ENCODE measurements at regions not wholly inside any gene's neighbourhood (a gene's known extent, or its start where the extent isn't known, plus 50 kb on each side); places are given as distances from the start of the nearest gene placed in this dataset.

DNA sequence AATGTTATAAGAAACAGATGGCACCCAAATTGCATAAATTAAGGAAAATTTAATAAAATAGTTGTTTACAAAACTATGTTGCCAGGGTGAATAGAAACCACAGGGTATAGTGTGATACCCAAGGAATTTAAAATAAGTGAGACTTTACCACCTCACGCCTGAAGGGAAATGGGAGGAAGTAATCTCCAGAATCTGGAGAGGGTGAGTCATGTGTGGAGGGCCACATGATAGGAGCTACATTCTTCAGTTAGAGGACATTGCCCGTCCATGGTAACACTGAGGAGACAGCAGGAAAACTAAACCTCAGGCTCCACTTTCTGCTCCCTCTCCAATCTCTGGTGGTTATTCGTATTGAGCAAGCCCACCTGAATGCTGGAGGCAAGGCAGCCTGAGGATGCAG lies 97.2 kb upstream of the NXPH2 start:
- TF ChIP-seq ZNF514 (tag by site-specific recombination; IDR thresholded peaks at IDR 0.05) (no peak), ZSCAN16 (tag by site-specific recombination; IDR thresholded peaks at IDR 0.05) (no peak), KLF7 (tag by site-specific recombination; IDR thresholded peaks at IDR 0.05; ENCODE audit: borderline replicate concordance) (no peak), ZNF610 (tag by site-specific recombination; IDR thresholded peaks at IDR 0.05; ENCODE audit: borderline replicate concordance) (no peak), ZNF132 (tag by site-specific recombination; IDR thresholded peaks at IDR 0.05; ENCODE audit: borderline replicate concordance) (no peak), GLIS1 (tag by site-specific recombination; IDR thresholded peaks at IDR 0.05) (no peak), ZNF501 (tag by site-specific recombination; IDR thresholded peaks at IDR 0.05) (no peak), ZNF24 (tag by site-specific recombination; IDR thresholded peaks at IDR 0.05) (no peak), HOXD13 (CRISPR knock-in tag; IDR thresholded peaks at IDR 0.05; ENCODE audit: borderline replicate concordance) (no peak), ZSCAN23 (tag by site-specific recombination; IDR thresholded peaks at IDR 0.05) (no peak), ZNF223 (tag by site-specific recombination; IDR thresholded peaks at IDR 0.05) (no peak), ZNF426 (tag by site-specific recombination; IDR thresholded peaks at IDR 0.05) (no peak), ZNF521 (tag by site-specific recombination; IDR thresholded peaks at IDR 0.05) (no peak), GLI4 (tag by site-specific recombination; IDR thresholded peaks at IDR 0.05) (no peak), ZNF335 (tag by site-specific recombination; conservative IDR thresholded peaks at IDR 0.05) (no peak)
- TF ChIP-seq, protein P1, sequence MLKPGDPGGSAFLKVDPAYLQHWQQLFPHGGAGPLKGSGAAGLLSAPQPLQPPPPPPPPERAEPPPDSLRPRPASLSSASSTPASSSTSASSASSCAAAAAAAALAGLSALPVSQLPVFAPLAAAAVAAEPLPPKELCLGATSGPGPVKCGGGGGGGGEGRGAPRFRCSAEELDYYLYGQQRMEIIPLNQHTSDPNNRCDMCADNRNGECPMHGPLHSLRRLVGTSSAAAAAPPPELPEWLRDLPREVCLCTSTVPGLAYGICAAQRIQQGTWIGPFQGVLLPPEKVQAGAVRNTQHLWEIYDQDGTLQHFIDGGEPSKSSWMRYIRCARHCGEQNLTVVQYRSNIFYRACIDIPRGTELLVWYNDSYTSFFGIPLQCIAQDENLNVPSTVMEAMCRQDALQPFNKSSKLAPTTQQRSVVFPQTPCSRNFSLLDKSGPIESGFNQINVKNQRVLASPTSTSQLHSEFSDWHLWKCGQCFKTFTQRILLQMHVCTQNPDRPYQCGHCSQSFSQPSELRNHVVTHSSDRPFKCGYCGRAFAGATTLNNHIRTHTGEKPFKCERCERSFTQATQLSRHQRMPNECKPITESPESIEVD (tag by site-specific recombination; IDR thresholded peaks at IDR 0.05), result no peak
- H3K4me3 ChIP-seq (ENCODE audit: low read depth, low read length), result no peak overlapping the region
- POLR2A ChIA-PET, result no interaction called here
- H3K9me3 ChIP-seq (ENCODE audit: control insufficient read depth, insufficient read depth, low read depth, low read length), result no peaks in the 10 kb centered on the region
- CTCF ChIA-PET, result no interaction called here
- H3K4me1 ChIP-seq (ENCODE audit: control insufficient read depth, insufficient read depth, low read length), result no peaks in the 10 kb centered on the region
- H3K36me3 ChIP-seq (ENCODE audit: control insufficient read depth in 2 of 2, insufficient read depth in 1 of 2, low read length in 2 of 2), result no peaks in the 10 kb centered on the region
- no peak overlapping the region for H3K27ac ChIP-seq (ENCODE audit: extremely low read depth, low read depth, low read length)

DNA sequence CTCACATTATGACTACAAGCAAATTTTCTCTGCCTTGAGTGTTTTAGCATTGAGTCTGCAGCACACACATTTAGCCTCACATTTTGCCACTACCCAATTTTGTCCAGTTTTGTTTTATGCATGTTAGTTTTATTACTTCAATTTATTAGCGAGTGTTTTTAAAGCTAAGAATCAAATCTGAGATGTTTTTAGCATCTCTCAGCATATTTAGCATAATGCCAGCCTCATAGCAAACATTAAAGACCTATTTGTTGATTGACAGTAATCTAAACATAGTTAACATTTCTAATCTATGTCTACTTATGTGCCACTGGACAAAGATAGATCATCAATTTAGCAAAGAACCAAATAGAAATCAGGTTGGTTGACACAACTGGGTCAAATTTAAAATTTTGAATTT lies 94.1 kb upstream of the NXPH2 start:
- ChIA-PET CTCF (no interaction called here), POLR2A (no interaction called here)
- Histone ChIP-seq H3K27ac (ENCODE audit: extremely low read depth, low read depth, low read length) (no peak overlapping the region), H3K4me3 (ENCODE audit: low read depth, low read length) (no peak overlapping the region), H3K9me3 (ENCODE audit: control insufficient read depth, insufficient read depth, low read depth, low read length) (no peaks in the 10 kb centered on the region), H3K4me1 (ENCODE audit: control insufficient read depth, insufficient read depth, low read length) (no peaks in the 10 kb centered on the region), H3K36me3 (ENCODE audit: control insufficient read depth in 2 of 2, insufficient read depth in 1 of 2, low read length in 2 of 2) (no peaks in the 10 kb centered on the region)
- TF ChIP-seq ZNF335 (tag by site-specific recombination; conservative IDR thresholded peaks at IDR 0.05) (no peak), SP7 (tag by site-specific recombination; IDR thresholded peaks at IDR 0.05) (no peak), ZBTB1 (tag by site-specific recombination; IDR thresholded peaks at IDR 0.05) (no peak), SALL2 (tag by site-specific recombination; IDR thresholded peaks at IDR 0.05; ENCODE audit: borderline replicate concordance) (no peak), ZNF311 (tag by site-specific recombination; IDR thresholded peaks at IDR 0.05; ENCODE audit: borderline replicate concordance) (no peak), ZNF677 (tag by site-specific recombination; IDR thresholded peaks at IDR 0.05) (no peak), ZNF561 (tag by site-specific recombination; IDR thresholded peaks at IDR 0.05; ENCODE audit: borderline replicate concordance) (no peak), ZFP3 (tag by site-specific recombination; IDR thresholded peaks at IDR 0.05; ENCODE audit: low read depth) (no peak), ZNF48 (tag by site-specific recombination; IDR thresholded peaks at IDR 0.05) (no peak), ZBTB7A (tag by site-specific recombination; IDR thresholded peaks at IDR 0.05; ENCODE audit: low read depth) (no peak), ZNF830 (tag by site-specific recombination; IDR thresholded peaks at IDR 0.05; ENCODE audit: low read depth) (no peak)
- TF ChIP-seq, protein P2, sequence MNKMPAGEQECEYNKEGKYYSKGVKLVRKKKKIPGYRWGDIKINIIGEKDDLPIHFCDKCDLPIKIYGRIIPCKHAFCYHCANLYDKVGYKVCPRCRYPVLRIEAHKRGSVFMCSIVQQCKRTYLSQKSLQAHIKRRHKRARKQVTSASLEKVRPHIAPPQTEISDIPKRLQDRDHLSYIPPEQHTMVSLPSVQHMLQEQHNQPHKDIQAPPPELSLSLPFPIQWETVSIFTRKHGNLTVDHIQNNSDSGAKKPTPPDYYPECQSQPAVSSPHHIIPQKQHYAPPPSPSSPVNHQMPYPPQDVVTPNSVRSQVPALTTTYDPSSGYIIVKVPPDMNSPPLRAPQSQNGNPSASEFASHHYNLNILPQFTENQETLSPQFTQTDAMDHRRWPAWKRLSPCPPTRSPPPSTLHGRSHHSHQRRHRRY (tag by site-specific recombination; IDR thresholded peaks at IDR 0.05), result no peak
- TF ChIP-seq, protein P3, sequence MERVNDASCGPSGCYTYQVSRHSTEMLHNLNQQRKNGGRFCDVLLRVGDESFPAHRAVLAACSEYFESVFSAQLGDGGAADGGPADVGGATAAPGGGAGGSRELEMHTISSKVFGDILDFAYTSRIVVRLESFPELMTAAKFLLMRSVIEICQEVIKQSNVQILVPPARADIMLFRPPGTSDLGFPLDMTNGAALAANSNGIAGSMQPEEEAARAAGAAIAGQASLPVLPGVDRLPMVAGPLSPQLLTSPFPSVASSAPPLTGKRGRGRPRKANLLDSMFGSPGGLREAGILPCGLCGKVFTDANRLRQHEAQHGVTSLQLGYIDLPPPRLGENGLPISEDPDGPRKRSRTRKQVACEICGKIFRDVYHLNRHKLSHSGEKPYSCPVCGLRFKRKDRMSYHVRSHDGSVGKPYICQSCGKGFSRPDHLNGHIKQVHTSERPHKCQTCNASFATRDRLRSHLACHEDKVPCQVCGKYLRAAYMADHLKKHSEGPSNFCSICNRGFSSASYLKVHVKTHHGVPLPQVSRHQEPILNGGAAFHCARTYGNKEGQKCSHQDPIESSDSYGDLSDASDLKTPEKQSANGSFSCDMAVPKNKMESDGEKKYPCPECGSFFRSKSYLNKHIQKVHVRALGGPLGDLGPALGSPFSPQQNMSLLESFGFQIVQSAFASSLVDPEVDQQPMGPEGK (tag by site-specific recombination; IDR thresholded peaks at IDR 0.05), result no peak
- TF ChIP-seq, protein P4, sequence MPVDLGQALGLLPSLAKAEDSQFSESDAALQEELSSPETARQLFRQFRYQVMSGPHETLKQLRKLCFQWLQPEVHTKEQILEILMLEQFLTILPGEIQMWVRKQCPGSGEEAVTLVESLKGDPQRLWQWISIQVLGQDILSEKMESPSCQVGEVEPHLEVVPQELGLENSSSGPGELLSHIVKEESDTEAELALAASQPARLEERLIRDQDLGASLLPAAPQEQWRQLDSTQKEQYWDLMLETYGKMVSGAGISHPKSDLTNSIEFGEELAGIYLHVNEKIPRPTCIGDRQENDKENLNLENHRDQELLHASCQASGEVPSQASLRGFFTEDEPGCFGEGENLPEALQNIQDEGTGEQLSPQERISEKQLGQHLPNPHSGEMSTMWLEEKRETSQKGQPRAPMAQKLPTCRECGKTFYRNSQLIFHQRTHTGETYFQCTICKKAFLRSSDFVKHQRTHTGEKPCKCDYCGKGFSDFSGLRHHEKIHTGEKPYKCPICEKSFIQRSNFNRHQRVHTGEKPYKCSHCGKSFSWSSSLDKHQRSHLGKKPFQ (tag by site-specific recombination; IDR thresholded peaks at IDR 0.05), result no peak
